ENCODE measurements at regions not wholly inside any gene's neighbourhood (a gene's known extent, or its start where the extent isn't known, plus 50 kb on each side); places are given as distances from the start of the nearest gene placed in this dataset.

DNA sequence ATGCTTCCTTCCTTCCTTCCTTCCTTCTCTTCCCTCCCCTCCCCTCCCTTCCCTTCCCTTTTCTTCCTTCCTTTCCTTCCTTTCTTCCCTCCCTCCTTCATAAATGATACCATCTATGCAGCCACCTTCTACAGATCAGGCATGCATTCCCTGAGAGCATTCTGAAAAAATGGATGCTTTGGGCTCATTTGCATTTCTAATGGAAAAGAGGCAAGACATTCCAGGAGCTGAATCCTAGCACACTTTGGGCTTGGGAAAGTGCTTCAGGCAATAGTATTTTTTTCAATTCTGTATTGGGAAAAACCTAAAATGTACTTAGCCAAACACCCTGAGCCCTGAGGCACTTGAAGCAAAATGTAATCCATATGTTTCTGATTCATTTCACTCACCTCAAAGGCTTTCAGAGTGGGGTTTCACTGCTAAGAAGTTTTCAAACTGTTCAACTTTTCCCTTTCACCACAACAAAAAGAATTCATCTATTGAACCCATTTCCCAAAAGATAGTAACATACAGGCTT is 220.1 kb upstream of the RORA start:
- no peak overlapping the region for H3K4me3 ChIP-seq (ENCODE audit: low read depth, low read length)
- DNase-seq (ENCODE audit: low read depth), result no peak
- no peak for TF ChIP-seq CTCF (conservative IDR thresholded peaks at IDR 0.05; ENCODE audit: low read depth, low read length)

GRCh38 chr15:61447981-61448380 is 218.9 kb upstream of the RORA start:
- H3K4me3 ChIP-seq (ENCODE audit: low read depth, low read length), result no peak overlapping the region
- TF ChIP-seq CTCF (conservative IDR thresholded peaks at IDR 0.05; ENCODE audit: low read depth, low read length), result no peak
- DNase-seq (ENCODE audit: low read depth), result no peak

DNA sequence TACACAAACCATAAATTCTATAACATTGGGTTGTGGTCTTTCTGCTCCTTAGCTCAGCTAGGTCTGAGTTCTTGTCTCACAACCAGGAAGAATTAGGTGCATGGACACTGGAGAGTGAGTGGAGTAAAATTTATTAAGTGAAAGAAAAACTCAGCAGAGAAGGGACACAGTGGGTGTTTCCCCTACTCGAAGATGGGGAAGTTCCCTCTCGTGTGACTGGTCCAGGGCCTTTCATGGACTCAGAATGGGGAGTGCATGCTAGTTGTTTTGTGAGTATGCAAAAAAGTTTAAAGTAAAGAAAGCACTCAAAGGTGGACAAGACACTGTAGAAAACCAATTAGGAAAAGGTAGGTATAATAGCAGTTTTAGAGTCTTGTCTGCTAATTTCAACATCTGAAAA is 215.5 kb upstream of the RORA start:
- DNase-seq (ENCODE audit: low read depth), result no peak
- no peak overlapping the region for H3K4me3 ChIP-seq (ENCODE audit: low read depth, low read length)
- TF ChIP-seq CTCF (conservative IDR thresholded peaks at IDR 0.05; ENCODE audit: low read depth, low read length), result no peak

- DNase-seq (ENCODE audit: low read depth), result no peak
- H3K4me3 ChIP-seq (ENCODE audit: low read depth, low read length), result no peak overlapping the region
- TF ChIP-seq CTCF (conservative IDR thresholded peaks at IDR 0.05; ENCODE audit: low read depth, low read length), result no peak
Observed at GRCh38 chr15:61442821-61443220, 213.7 kb upstream of the RORA start.

DNA sequence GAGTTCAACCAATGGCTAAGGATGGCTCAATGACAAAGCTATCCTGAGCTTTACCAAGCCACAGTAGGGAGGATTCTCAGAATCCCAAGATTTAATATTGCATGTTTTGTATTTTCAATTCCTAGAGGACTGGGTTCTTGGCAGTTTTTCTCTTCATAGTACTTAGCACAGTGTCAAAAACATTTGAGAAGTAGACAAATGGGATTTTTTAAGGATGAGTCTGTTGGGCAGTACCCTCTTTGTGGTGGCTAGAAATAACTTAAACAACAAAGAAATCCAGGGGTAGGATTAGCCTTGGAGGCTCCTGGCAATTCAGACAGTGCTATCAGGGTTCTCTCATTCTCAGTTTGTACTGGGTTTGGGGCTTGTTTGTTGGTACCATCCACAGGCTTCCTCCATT is 212.8 kb upstream of the RORA start:
- H3K4me3 ChIP-seq (ENCODE audit: low read depth, low read length), result no peak overlapping the region
- no peak for DNase-seq (ENCODE audit: low read depth)
- no peak for TF ChIP-seq CTCF (conservative IDR thresholded peaks at IDR 0.05; ENCODE audit: low read depth, low read length)

- H3K4me3 ChIP-seq (ENCODE audit: low read depth, low read length), result no peak overlapping the region
- DNase-seq (ENCODE audit: low read depth), result no peak
- TF ChIP-seq CTCF (conservative IDR thresholded peaks at IDR 0.05; ENCODE audit: low read depth, low read length), result no peak
Observed at GRCh38 chr15:61426466-61426865, 197.4 kb upstream of the RORA start.

GRCh38 chr15:61425934-61426333 is 196.8 kb upstream of the RORA start:
- no peak for TF ChIP-seq CTCF (conservative IDR thresholded peaks at IDR 0.05; ENCODE audit: low read depth, low read length)
- no peak for DNase-seq (ENCODE audit: low read depth)
- H3K4me3 ChIP-seq (ENCODE audit: low read depth, low read length), result no peak overlapping the region

All from choroid plexus epithelial cell (primary cell).